ENCODE measurements at regions not wholly inside any gene's neighbourhood (a gene's known extent, or its start where the extent isn't known, plus 50 kb on each side); places are given as distances from the start of the nearest gene placed in this dataset.

DNA sequence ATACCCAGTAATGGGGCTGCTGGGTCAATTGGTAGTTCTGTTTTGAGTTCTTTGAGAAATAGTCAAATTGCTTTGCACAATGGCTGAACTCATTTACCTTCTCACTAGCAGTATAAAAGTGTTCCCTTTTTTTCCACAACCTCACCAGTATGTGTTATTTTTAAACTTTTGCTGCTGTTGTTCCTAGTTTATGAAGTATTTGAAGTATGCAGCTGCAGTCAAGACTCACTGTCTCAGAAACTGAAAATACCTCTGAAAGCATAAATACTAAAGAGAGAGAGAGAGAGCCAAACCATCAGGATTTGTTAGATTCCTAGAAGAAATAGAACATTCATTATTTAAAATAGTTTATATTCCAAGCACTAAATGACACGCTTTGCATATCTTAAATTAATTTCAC, 764.2 kb downstream of the NTRK3 start:
- TF ChIP-seq, protein P1, sequence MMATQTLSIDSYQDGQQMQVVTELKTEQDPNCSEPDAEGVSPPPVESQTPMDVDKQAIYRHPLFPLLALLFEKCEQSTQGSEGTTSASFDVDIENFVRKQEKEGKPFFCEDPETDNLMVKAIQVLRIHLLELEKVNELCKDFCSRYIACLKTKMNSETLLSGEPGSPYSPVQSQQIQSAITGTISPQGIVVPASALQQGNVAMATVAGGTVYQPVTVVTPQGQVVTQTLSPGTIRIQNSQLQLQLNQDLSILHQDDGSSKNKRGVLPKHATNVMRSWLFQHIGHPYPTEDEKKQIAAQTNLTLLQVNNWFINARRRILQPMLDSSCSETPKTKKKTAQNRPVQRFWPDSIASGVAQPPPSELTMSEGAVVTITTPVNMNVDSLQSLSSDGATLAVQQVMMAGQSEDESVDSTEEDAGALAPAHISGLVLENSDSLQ (IDR thresholded peaks at IDR 0.05): no peak
- TF ChIP-seq BHLHE40 (IDR thresholded peaks at IDR 0.05; ENCODE audit: borderline replicate concordance): no peak
- TF ChIP-seq FOXK2 (IDR thresholded peaks at IDR 0.05): no peak
- no peak for TF ChIP-seq TARDBP (IDR thresholded peaks at IDR 0.05)
- TF ChIP-seq SP1 (IDR thresholded peaks at IDR 0.05): no peak
- TF ChIP-seq LEF1 (IDR thresholded peaks at IDR 0.05; ENCODE audit: borderline replicate concordance): no peak
- TF ChIP-seq FOXM1 (IDR thresholded peaks at IDR 0.05; ENCODE audit: borderline replicate concordance): no peak
